ENCODE measurements at regions not wholly inside any gene's neighbourhood (a gene's known extent, or its start where the extent isn't known, plus 50 kb on each side); places are given as distances from the start of the nearest gene placed in this dataset.

GRCh38 chr6:33921745-33922144 lies 117.9 kb upstream of the MLN start:
- no peak for DNase-seq

DNA sequence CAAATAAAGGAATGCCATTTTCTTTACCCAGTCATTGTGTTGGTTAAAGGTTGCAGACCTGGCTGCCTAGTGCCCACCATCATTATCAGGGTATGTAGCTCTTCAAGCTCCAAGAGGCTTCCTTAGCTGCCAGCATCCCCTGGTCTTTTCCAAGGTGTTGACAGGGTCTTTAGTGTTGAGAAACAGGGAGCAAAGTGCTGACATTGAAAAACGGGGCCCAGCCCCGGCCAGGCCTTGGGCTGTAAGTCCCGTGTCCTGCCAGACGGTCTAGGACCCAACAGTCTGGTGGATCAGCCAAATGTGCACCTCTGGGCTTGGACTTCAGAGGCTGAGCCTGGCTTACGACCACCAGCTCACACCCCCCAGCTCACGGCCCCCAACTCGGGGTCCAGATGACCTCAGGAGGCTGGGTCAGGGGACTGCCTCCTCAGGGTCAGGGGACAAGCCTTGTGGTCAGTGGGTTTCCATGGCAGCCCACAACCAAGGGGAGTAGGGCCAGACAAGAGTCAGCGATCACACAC lies 114.4 kb upstream of the MLN start:
- DNase-seq = no peak

- DNase-seq = no peak
Observed at GRCh38 chr6:33915134-33915533, 111.3 kb upstream of the MLN start.

DNA sequence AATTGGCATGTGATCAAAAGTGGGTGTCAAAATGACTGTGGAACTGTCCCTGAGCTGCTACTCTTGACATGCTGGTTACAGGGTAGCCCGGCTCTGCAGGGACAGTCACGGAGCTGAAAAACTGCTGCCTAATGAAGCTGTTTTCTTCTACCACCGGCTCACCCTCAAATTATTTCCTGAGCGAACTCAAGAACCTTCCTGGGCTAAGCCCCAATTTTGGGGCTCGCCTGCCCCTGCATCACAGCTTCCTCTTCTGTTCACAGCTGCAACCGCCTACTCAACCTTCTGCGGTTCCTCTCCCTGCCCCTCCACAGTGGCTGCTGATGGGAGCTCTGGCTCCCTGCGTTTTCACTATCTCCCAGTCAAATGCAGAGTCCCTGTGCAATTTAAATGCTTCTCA lies 110.8 kb upstream of the MLN start:
- peak; percentile 46 to 49 for DNase-seq

DNA sequence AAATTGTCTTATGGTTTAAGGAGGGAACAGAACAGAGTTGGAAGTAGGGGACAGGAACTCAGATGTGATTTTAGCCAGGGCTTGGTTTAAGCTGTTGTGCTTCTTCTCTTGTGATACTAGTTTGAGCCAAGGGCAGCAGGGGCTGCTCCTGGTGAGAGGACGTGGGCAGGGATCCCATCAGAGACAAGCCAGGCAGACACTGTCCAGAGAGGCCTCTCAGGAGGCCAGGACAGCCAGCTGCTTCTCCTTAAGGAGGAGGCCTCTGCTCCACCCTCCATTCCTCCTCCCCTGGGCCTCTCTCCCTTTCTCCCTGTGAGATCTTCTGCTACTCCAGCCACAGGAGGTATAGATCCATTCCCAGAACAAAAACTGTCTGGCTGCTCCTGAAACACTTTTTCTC lies 108.4 kb upstream of the MLN start:
- no peak for DNase-seq

DNA sequence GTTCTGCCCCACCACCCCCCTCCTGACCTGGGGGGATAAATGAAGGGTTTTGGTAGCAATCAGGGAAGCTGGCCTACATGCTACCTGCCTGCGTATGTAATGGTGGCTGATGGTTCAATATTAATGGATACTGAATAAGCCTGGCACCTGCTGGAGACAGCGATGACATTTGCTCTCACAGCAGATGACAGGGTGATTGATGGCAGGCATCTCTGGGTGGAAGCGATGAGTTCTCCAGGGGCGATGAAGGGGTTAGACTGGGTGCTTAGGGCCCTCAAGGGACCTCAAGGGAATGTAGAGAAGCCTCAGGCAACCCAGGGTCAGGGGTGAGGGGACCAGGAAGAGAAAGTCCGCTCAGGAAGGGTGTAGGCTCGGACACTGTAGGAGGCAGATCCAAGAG lies 107.7 kb upstream of the MLN start:
- DNase-seq = no peak

DNA sequence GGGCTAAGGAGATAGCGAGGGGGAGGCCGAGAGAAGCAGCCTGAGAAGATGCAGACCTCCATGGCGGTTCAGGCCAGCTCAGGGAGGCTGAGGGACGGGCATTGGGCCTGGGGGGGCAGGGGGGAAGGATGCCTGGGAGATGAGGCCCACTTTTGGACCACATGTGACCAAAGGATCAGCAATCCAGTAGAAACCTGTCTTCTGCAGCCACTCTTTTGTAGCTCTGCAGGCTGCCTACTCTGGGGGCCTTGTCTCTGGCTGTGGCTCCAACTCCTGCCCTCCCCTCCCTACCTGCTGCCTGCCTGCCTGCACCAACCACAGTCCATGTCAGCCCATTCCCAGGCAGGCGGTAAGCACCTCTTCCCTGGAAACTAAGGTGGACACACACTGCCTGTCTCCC lies 106.8 kb upstream of the MLN start:
- DNase-seq = no peak

DNA sequence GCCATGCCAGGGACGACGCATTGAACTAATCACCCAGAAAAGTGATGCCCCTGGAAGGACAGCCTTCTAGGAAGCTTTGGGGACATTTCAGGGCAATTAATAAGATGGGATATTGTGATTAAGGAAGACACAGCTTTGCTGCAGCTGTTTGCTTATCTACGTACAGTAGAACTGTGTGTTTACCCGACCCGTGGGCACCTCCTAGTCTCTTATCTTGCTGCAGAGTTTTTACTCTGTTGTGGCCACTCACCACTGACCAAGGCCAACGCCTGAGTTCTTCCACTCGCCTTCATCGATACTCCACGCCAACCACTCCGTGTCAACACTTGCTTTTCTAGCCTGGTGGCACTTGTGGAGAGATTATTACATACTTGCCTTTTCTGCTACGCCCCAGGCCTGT lies 105.9 kb upstream of the MLN start:
- DNase-seq = no peak

DNA sequence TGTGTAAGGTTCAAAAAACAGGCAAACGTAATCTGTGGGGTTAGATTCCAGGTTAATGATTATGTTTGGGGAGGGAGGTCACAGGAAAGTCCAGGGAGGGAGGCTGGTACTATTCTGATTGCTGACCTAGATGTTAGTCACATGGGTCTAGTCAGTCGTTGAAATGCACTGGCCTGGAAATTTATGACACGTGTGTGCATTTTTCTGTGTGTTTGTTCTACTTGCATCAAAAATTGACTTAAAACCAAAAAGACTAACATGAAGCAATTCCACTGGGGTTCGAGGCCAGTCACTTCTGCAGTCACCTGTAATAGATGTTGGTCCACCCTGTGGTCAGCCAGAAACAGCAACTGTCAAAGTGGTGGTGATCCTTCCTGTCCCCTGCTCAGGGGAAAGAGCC lies 104.2 kb upstream of the MLN start:
- DNase-seq = no peak

DNA sequence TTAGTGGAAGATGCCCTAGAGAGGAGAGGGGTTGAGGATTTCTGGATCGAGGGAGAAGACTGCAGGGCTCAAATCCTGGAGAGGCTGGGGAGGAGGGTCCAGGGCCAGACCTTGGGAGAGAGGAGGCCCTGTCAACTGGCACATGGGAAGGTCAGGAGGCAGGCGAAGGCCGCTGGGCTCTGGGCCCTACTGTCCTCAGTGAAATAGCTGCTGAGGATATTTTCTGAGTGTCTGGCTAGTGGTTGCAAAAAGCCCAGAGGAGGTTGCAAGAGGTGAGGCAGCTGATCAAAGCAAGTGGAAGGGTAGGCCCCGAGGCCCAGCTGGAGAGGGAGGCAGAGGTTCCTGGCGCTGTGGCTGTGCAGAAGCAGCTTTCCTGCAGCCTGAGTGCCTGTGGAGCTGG lies 103.4 kb upstream of the MLN start:
- no peak for DNase-seq

GRCh38 chr6:33906439-33906838 lies 102.6 kb upstream of the MLN start:
- DNase-seq = no peak

DNA sequence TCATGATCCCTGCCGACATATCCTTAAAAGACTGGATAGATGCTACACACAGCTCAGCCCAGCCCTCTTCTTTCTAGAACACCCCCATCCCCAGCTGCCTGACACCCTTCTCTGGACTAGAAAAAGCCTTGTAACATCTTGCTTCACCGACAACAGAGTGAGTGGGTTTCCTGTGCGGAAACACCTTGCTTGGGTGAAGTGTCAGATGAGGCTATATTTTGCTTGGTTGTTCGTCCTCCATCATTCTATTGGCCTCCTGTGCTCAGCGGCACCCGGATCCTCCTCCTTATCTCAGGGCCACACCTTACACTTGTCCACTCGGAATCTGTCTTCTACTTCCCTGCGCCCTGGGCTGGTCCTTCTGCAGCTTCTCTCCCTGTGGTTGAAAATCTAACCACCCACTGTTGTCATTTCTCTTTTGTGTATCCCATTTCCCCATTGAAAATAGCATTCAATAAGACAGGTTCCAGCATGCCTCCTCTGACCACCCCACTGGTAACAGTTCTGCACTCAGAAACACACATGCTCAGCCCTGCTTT lies 101.3 kb upstream of the MLN start:
- DNase-seq = peak; percentile 29 to 40

GRCh38 chr6:33904747-33905065 lies 100.9 kb upstream of the MLN start:
- DNase-seq = no peak

DNA sequence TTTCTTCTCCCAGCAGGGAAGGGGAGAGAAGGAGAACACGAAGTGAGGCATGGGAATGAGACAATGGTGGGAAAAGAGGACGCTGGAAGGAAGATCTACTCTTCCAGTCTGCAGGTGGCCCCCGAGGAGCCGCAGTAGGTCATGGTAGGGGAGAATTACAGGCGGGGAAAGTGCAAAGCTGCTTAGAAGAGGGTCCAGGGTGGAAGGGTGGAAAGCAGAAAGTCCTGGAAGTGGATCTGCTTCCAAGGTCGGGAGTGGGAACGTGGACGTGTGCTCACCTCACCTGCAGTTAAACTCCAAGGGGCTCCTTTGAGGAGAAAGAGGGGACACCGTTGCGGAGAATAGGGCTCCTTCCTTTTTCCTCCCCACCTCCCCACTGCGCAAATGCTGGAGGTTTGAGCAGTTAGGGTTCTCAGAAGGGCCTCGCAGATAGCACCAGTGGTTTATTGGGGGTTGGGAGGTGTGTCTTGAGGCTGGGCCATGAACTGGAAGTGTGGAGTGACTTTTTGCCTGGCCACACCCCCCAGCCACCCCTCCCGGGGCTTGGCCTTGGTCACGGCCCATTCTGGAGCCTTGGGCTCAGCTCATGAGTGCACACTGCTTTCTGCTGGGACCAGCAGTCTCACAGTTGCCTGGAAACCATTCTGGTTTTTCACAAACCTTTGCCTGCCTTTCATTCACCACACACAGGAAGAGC lies 100.4 kb upstream of the MLN start:
- DNase-seq = peak; percentile 38

GRCh38 chr6:33903579-33903978 lies 99.8 kb upstream of the MLN start:
- no peak for DNase-seq

DNA sequence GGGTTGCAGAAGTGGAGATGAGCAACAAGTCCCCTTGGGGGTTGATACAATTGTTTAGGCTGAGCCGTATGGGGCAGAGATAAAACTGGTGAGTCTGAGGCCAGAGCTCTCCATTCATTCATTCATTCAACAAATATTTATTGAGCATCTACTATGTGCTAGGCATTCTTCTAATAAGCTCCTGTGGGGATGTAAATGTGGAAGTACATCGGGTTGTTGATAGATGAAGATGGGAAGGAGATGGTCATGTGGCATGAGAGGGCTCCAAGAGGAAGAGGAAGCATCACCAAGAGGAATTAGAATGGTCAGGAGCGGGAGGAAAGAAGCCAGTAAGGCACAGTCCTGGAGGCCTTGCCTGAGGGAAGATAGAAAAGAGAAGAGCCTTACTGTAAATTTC lies 98.7 kb upstream of the MLN start:
- DNase-seq = no peak

- no peak for DNase-seq
Observed at GRCh38 chr6:33901822-33902456, 98.1 kb upstream of the MLN start.

DNA sequence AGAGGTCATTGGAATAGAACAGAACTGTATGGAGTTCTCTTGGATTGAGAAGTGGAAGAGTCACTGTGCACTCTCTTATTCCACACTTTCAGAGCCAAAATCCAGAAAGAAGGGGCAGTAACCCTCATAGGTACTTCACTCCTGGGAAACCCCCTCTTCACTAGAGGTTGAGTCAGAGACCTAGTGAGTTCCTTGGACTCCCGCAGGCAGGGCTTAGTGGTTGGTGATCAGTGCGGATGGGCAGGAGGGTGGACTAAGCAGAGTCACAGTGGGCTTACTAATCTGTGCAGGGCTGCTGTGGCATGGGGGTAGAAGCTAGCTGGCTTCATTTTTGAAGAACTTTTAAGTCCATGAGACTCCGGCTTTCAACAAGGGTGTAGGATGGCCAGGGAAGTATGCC lies 95.0 kb upstream of the MLN start:
- DNase-seq = no peak

DNA sequence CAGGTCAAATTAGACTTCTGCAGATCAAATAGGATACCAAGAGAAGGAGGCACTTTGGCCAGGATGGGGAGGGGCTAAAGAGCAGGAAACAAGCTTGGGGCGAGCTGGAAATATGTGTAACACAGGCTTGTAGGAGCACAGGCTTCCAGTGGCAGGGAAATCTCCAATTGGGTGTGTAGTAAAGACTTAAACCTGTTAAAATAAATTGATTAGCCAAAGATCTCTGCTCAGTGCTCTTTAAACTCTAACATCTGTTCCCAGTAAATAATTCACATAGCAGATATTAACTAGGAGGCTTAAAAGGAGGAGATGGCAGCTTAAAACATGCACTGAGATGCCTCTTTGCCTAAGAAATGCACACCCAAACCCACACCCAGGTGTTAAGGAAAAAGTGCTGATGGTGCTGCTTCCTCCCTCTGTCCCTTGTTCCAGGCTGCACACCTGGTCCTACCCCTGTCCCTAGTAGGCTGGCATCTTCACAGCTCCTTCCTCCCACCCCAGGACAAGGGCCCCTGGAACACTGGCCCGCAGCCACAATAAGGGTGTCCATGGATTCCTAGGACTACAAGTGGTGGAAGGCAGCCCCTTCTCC lies 93.5 kb upstream of the MLN start:
- DNase-seq = no peak

DNA sequence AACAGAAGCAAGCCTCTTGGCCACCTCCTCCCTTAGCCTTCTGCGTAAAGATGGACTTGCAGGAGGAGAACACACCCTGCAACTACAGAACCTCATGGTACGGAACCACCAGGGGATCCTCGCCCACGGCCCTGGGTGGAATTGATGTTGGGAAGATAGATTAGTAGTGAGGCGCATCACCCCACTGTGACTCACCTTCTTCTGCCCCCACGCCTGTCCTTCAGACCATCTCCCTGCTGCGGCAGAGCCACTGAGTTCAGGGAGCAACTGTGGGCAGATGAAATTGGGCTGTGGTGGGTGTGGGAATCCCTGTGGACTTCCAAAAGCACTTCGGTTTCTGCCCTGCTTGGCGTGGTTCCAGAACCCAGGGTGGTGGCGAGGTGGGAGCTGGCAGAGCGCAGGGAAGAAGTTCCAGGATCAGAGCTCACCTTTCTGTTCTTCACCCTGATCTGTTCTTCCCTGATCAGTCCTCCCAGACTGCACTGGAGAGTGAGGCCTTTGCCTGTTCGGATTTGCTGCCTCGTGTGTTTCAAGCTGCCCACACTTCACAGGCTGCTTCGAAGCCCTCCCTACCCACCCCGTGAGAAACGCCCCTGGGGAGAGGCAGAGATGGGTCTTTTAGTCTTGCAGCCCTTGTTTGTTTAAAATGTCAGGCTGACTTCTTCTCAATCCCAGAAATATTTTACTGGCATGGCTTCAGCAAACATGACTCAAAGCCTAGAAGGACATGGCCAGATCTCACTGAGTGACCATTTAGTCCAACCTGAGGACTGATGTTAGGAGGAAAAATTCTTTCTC lies 92.8 kb upstream of the MLN start:
- DNase-seq = no peak

GRCh38 chr6:33895988-33896387 lies 92.2 kb upstream of the MLN start:
- DNase-seq = no peak

GRCh38 chr6:33895296-33895695 lies 91.5 kb upstream of the MLN start:
- no peak for DNase-seq

DNA sequence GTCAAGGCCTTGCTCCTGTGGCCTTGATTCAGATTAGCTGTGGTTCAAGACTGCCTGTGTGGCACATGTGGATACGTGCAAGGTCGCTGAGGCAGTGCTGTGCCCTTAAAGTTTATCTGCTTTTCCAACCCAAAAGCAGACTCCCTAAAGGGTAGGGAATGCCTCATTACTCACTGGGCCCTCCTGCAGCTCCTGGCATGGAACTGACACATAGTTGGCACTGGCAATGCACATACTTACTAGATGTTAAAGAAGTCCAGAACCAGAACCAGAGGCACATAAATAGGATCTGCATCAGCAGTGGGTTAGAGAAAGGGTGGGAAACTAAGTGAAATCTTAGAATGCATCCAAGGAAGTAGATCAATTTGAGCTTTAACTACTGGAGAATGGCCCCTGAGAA lies 90.6 kb upstream of the MLN start:
- no peak for DNase-seq
